HEK293 (cell line): ENCODE measurements at regions not wholly inside any gene's neighbourhood (a gene's known extent, or its start where the extent isn't known, plus 50 kb on each side); places are given as distances from the start of the nearest gene placed in this dataset.

Source experiments
- CTCF ChIA-PET: fragments of 350-600 bp; formaldehyde crosslinking; extraction: SDS; loops from one replicate; lab custom pipeline; 2021; ENCODE audit warnings: antibody characterized with exemption; lab: Yijun Ruan, JAX
- POLR2A ChIA-PET: fragments of 300-600 bp; formaldehyde crosslinking; extraction: SDS; loops from one replicate; lab custom pipeline; 2020; ENCODE audit warnings: antibody characterized with exemption, inconsistent platforms; lab: Yijun Ruan, JAX
- H3K27ac ChIP-seq: fragments of 200-500 bp; sonication (Bioruptor generic); 2 replicates; pipeline ENCODE4 v1.5.1; 2014; ENCODE audit warnings: low read depth, low read length, control low read depth, inconsistent platforms; ENCODE audit errors: extremely low read depth
- H3K36me3 ChIP-seq, 2 experiments: fragments of 200-500 bp in 1 of 2; sonication (Bioruptor generic) in 1 of 2; 1 replicate in 1 of 2; 2 replicates in 1 of 2; pipeline ENCODE4 v1.5.1; 2014 to 2017; ENCODE audit warnings: inconsistent platforms in 2 of 2, low read length in 2 of 2; ENCODE audit not compliant: control insufficient read depth in 2 of 2, insufficient read depth in 1 of 2
- H3K4me1 ChIP-seq: fragments of 200-500 bp; sonication (Bioruptor generic); 2 replicates; pipeline ENCODE4 v1.5.1; 2014; ENCODE audit warnings: mild to moderate bottlenecking, low read length, inconsistent platforms; ENCODE audit not compliant: control insufficient read depth, insufficient read depth
- H3K4me3 ChIP-seq: 2 replicates; pipeline ENCODE4 v1.5.1; 2011; ENCODE audit warnings: low read depth, mild to moderate bottlenecking, control low read depth, low read length, moderate library complexity
- H3K9me3 ChIP-seq: fragments of 200-500 bp; sonication (Bioruptor generic); 2 replicates; pipeline ENCODE4 v1.5.1; 2014; ENCODE audit warnings: low read depth, low read length, inconsistent platforms; ENCODE audit not compliant: control insufficient read depth, insufficient read depth
- HOXA7 ChIP-seq: sonication (generic); formaldehyde crosslinking; IDR thresholded peaks from 2 replicates; pipeline ENCODE4 v1.8.1; 2022; ENCODE audit warnings: missing genetic modification reagents, borderline replicate concordance
- INSM2 ChIP-seq: fragments of 450-650 bp; formaldehyde crosslinking; IDR thresholded peaks from 2 replicates; pipeline ENCODE4 v1.5.1; 2016; ENCODE audit warnings: missing biosample characterization, missing genetic modification characterization
- MZF1 ChIP-seq: fragments of 450-650 bp; formaldehyde crosslinking; IDR thresholded peaks from 2 replicates; pipeline ENCODE4 v1.5.1; 2017; ENCODE audit warnings: missing biosample characterization, missing genetic modification characterization, borderline replicate concordance
- RBAK ChIP-seq: fragments of 450-650 bp; formaldehyde crosslinking; IDR thresholded peaks from 2 replicates; pipeline ENCODE4 v1.5.1; 2016; ENCODE audit warnings: missing biosample characterization, missing genetic modification characterization
- SETDB1 ChIP-seq: IDR thresholded peaks from one replicate; pipeline ENCODE4 v1.6.1; 2017; ENCODE audit warnings: mild to moderate bottlenecking, low read length, moderate library complexity, mixed read lengths; ENCODE audit not compliant: insufficient read length
- WT1 ChIP-seq: fragments of 450-650 bp; formaldehyde crosslinking; IDR thresholded peaks from 2 replicates; pipeline ENCODE4 v1.5.1; 2016; ENCODE audit warnings: missing biosample characterization, missing genetic modification characterization
- ZBTB1 ChIP-seq: fragments of 450-650 bp; formaldehyde crosslinking; IDR thresholded peaks from 2 replicates; pipeline ENCODE4 v1.5.1; 2016; ENCODE audit warnings: missing biosample characterization, missing genetic modification characterization
- ZNF19 ChIP-seq: fragments of 450-650 bp; formaldehyde crosslinking; IDR thresholded peaks from 2 replicates; pipeline ENCODE4; 2016; ENCODE audit warnings: missing biosample characterization, missing genetic modification characterization, low read depth
- ZNF221 ChIP-seq: fragments of 450-650 bp; formaldehyde crosslinking; IDR thresholded peaks from 2 replicates; pipeline ENCODE4 v1.5.1; 2017; ENCODE audit warnings: missing biosample characterization, missing genetic modification characterization, borderline replicate concordance
- ZNF248 ChIP-seq: fragments of 450-650 bp; formaldehyde crosslinking; IDR thresholded peaks from 2 replicates; pipeline ENCODE4 v1.5.1; 2017; ENCODE audit warnings: missing biosample characterization, missing genetic modification characterization
- ZNF302 ChIP-seq: fragments of 450-650 bp; formaldehyde crosslinking; IDR thresholded peaks from 2 replicates; pipeline ENCODE4 v1.5.1; 2016; ENCODE audit warnings: missing biosample characterization, missing genetic modification characterization, low read depth
- ZNF530 ChIP-seq: fragments of 450-650 bp; formaldehyde crosslinking; IDR thresholded peaks from 2 replicates; pipeline ENCODE4 v1.5.1; 2016; ENCODE audit warnings: low read depth, missing biosample characterization, missing genetic modification characterization
- ZNF555 ChIP-seq: fragments of 450-650 bp; formaldehyde crosslinking; conservative IDR thresholded peaks from 2 replicates; pipeline ENCODE4 v1.5.1; 2017; ENCODE audit warnings: missing biosample characterization, mild to moderate bottlenecking, missing genetic modification characterization, inconsistent platforms
- ZNF654 ChIP-seq: fragments of 450-650 bp; formaldehyde crosslinking; IDR thresholded peaks from 2 replicates; pipeline ENCODE4 v1.5.1; 2016; ENCODE audit warnings: low read depth, missing biosample characterization, missing genetic modification characterization
- ZNF658 ChIP-seq: fragments of 450-650 bp; formaldehyde crosslinking; IDR thresholded peaks from 2 replicates; pipeline ENCODE4; 2016; ENCODE audit warnings: missing biosample characterization, missing genetic modification characterization
- ZNF747 ChIP-seq: fragments of 450-650 bp; formaldehyde crosslinking; IDR thresholded peaks from 2 replicates; pipeline ENCODE4 v1.5.1; 2016; ENCODE audit warnings: missing biosample characterization, missing genetic modification characterization
- TF ChIP-seq, protein P1 (sequence below): fragments of 450-650 bp; formaldehyde crosslinking; IDR thresholded peaks from 2 replicates; pipeline ENCODE4 v1.5.1; 2016; ENCODE audit warnings: missing biosample characterization, missing genetic modification characterization, low read depth
- TF ChIP-seq, protein P2 (sequence below): fragments of 450-650 bp; IDR thresholded peaks from 2 replicates; pipeline ENCODE4 v1.5.1; 2018; ENCODE audit warnings: missing biosample characterization, mild to moderate bottlenecking, missing genetic modification characterization
- TF ChIP-seq, protein P3 (sequence below): sonication (generic); formaldehyde crosslinking; IDR thresholded peaks from 2 replicates; pipeline ENCODE4 v1.8.1; 2022; ENCODE audit warnings: mild to moderate bottlenecking, moderate library complexity, missing genetic modification reagents
- TF ChIP-seq, protein P4 (sequence below): fragments of 450-650 bp; formaldehyde crosslinking; IDR thresholded peaks from 2 replicates; pipeline ENCODE4 v1.5.1; 2016; ENCODE audit warnings: missing biosample characterization, missing genetic modification characterization, borderline replicate concordance

GRCh38 chr14:87097015-87097414 is 896.0 kb downstream of the GALC start:
- no peaks in the 10 kb centered on the region for H3K4me1 ChIP-seq
- H3K4me3 ChIP-seq: no peak overlapping the region
- ChIA-PET POLR2A (no interaction called here), CTCF (no interaction called here)
- H3K36me3 ChIP-seq: no peaks in the 10 kb centered on the region
- TF ChIP-seq ZNF221 (tag by site-specific recombination): no peak
- no peak for TF ChIP-seq WT1 (tag by site-specific recombination)
- TF ChIP-seq, protein P1, sequence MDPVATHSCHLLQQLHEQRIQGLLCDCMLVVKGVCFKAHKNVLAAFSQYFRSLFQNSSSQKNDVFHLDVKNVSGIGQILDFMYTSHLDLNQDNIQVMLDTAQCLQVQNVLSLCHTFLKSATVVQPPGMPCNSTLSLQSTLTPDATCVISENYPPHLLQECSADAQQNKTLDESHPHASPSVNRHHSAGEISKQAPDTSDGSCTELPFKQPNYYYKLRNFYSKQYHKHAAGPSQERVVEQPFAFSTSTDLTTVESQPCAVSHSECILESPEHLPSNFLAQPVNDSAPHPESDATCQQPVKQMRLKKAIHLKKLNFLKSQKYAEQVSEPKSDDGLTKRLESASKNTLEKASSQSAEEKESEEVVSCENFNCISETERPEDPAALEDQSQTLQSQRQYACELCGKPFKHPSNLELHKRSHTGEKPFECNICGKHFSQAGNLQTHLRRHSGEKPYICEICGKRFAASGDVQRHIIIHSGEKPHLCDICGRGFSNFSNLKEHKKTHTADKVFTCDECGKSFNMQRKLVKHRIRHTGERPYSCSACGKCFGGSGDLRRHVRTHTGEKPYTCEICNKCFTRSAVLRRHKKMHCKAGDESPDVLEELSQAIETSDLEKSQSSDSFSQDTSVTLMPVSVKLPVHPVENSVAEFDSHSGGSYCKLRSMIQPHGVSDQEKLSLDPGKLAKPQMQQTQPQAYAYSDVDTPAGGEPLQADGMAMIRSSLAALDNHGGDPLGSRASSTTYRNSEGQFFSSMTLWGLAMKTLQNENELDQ (tag by site-specific recombination): no peak
- TF ChIP-seq, protein P2, sequence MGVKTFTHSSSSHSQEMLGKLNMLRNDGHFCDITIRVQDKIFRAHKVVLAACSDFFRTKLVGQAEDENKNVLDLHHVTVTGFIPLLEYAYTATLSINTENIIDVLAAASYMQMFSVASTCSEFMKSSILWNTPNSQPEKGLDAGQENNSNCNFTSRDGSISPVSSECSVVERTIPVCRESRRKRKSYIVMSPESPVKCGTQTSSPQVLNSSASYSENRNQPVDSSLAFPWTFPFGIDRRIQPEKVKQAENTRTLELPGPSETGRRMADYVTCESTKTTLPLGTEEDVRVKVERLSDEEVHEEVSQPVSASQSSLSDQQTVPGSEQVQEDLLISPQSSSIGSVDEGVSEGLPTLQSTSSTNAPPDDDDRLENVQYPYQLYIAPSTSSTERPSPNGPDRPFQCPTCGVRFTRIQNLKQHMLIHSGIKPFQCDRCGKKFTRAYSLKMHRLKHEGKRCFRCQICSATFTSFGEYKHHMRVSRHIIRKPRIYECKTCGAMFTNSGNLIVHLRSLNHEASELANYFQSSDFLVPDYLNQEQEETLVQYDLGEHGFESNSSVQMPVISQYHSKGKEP: no peak
- TF ChIP-seq ZNF658 (tag by site-specific recombination): no peak
- TF ChIP-seq ZBTB1 (tag by site-specific recombination): no peak
- no peak for TF ChIP-seq HOXA7 (CRISPR knock-in tag)
- no peak for TF ChIP-seq ZNF747
- no peak for TF ChIP-seq MZF1 (tag by site-specific recombination)
- no peak for TF ChIP-seq ZNF248 (tag by site-specific recombination)
- TF ChIP-seq, protein P3, sequence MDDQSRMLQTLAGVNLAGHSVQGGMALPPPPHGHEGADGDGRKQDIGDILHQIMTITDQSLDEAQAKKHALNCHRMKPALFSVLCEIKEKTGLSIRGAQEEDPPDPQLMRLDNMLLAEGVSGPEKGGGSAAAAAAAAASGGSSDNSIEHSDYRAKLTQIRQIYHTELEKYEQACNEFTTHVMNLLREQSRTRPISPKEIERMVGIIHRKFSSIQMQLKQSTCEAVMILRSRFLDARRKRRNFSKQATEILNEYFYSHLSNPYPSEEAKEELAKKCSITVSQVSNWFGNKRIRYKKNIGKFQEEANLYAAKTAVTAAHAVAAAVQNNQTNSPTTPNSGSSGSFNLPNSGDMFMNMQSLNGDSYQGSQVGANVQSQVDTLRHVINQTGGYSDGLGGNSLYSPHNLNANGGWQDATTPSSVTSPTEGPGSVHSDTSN (CRISPR knock-in tag): no peak
- no peaks in the 10 kb centered on the region; the same call in 1 of the 2 replicates for H3K9me3 ChIP-seq
- H3K27ac ChIP-seq: no peak overlapping the region

DNA sequence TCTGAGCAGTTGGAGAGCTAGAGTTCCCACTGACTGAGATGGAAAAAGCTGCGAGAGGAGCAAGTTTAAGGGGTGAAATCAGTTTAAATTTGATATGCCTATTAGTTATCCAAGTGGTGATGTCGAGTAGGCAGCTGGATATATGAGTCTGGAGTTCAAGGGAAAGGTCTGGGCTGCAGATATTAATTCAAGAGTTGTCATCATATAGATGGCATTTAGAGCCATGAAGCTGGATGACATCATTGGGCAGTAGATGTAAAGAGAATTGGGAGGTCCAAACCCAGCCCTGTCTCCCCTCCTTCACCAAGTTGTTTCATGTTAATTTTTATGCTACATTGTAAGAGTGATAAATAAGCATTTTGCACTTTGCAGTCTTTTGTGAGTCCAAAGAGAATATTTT is 898.1 kb downstream of the GALC start:
- H3K4me3 ChIP-seq: no peak overlapping the region
- TF ChIP-seq RBAK (tag by site-specific recombination): no peak
- POLR2A ChIA-PET: no interaction called here
- no peaks in the 10 kb centered on the region for H3K36me3 ChIP-seq
- CTCF ChIA-PET: no interaction called here
- no peak overlapping the region for H3K27ac ChIP-seq
- H3K4me1 ChIP-seq: no peaks in the 10 kb centered on the region
- H3K9me3 ChIP-seq: no peaks in the 10 kb centered on the region; the same call in 1 of the 2 replicates

GRCh38 chr14:87088588-87088987 is 904.4 kb downstream of the GALC start:
- no peaks in the 10 kb centered on the region for H3K4me1 ChIP-seq
- ChIA-PET CTCF (no interaction called here), POLR2A (interaction anchor here (0.6 kb wide), 1 partner anchor 201 kb away, joined by 4 read pairs; no protein-coding TSS in a partner anchor)
- H3K27ac ChIP-seq: no peak overlapping the region
- no peaks in the 10 kb centered on the region for H3K36me3 ChIP-seq
- no peaks in the 10 kb centered on the region for H3K9me3 ChIP-seq
- no peak overlapping the region for H3K4me3 ChIP-seq
- TF ChIP-seq ZNF654 (no peak), SETDB1 (no peak), ZNF658 (tag by site-specific recombination) (no peak), INSM2 (tag by site-specific recombination) (no peak), ZNF302 (tag by site-specific recombination) (no peak), ZNF530 (tag by site-specific recombination) (no peak), ZNF555 (tag by site-specific recombination) (no peak), ZNF19 (no peak)
- TF ChIP-seq, protein P4, sequence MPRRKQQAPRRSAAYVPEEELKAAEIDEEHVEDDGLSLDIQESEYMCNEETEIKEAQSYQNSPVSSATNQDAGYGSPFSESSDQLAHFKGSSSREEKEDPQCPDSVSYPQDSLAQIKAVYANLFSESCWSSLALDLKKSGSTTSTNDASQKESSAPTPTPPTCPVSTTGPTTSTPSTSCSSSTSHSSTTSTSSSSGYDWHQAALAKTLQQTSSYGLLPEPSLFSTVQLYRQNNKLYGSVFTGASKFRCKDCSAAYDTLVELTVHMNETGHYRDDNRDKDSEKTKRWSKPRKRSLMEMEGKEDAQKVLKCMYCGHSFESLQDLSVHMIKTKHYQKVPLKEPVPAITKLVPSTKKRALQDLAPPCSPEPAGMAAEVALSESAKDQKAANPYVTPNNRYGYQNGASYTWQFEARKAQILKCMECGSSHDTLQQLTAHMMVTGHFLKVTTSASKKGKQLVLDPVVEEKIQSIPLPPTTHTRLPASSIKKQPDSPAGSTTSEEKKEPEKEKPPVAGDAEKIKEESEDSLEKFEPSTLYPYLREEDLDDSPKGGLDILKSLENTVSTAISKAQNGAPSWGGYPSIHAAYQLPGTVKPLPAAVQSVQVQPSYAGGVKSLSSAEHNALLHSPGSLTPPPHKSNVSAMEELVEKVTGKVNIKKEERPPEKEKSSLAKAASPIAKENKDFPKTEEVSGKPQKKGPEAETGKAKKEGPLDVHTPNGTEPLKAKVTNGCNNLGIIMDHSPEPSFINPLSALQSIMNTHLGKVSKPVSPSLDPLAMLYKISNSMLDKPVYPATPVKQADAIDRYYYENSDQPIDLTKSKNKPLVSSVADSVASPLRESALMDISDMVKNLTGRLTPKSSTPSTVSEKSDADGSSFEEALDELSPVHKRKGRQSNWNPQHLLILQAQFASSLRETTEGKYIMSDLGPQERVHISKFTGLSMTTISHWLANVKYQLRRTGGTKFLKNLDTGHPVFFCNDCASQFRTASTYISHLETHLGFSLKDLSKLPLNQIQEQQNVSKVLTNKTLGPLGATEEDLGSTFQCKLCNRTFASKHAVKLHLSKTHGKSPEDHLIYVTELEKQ (tag by site-specific recombination): no peak
